GM10266 (cell line): ENCODE measurements at regions not wholly inside any gene's neighbourhood (a gene's known extent, or its start where the extent isn't known, plus 50 kb on each side); places are given as distances from the start of the nearest gene placed in this dataset.

Experiments used
- DNase-seq: peaks from one replicate; pipeline ENCODE4 v3.0.0; 2012; ENCODE audit errors: extremely low spot score
- TF ChIP-seq, protein P1 (sequence below): IDR thresholded peaks from 2 replicates; pipeline ENCODE4 v1.5.1; 2012; ENCODE audit warnings: mild to moderate bottlenecking, low read depth; ENCODE audit not compliant: control insufficient read depth, insufficient read depth; ENCODE audit errors: missing control alignments

DNA sequence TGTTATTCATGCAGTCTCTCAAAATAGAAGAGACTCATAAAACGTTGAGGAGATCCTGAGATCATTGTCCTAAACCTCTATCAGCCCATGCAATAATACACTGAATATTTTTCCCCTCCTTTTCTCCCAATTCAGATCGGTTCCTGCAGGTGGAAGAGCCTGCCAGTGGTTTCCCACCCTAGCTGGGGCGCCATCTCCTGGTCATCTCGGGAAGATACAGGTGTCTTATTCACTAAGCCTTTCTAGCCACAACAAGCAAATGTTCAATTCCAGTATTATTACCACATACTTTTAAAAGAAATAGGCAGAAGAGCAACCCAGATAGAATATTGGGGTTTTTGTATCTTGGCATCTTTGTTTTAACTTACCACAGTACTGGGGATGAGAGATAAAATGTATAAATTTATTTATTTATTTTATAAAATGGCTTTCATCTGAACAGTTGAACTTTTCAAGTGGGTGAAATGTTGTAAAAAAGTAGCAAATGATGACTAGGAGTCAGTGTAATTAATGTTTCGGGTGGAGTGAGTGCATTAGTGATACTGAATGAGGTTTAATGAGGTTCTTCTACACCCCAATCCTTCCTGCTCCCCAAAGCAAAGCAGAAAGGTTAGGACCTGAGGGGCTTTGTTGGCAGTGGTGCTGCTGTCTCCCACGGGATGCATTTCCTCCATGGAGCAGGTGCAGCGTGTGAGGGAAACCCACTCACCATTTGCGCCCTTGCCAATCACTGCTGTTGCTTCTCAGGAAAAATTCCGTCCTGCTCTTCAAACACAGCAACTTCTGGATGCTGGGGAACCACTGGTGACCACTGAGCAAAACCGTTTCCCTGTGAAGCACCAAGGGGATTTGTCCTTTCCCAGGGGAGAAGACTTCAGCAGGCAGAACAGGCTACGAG, 147.1 kb upstream of the FHL2 start:
- DNase-seq, result peak; percentile 74
- TF ChIP-seq, protein P1, sequence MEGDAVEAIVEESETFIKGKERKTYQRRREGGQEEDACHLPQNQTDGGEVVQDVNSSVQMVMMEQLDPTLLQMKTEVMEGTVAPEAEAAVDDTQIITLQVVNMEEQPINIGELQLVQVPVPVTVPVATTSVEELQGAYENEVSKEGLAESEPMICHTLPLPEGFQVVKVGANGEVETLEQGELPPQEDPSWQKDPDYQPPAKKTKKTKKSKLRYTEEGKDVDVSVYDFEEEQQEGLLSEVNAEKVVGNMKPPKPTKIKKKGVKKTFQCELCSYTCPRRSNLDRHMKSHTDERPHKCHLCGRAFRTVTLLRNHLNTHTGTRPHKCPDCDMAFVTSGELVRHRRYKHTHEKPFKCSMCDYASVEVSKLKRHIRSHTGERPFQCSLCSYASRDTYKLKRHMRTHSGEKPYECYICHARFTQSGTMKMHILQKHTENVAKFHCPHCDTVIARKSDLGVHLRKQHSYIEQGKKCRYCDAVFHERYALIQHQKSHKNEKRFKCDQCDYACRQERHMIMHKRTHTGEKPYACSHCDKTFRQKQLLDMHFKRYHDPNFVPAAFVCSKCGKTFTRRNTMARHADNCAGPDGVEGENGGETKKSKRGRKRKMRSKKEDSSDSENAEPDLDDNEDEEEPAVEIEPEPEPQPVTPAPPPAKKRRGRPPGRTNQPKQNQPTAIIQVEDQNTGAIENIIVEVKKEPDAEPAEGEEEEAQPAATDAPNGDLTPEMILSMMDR, result peak; percentile 75

DNA sequence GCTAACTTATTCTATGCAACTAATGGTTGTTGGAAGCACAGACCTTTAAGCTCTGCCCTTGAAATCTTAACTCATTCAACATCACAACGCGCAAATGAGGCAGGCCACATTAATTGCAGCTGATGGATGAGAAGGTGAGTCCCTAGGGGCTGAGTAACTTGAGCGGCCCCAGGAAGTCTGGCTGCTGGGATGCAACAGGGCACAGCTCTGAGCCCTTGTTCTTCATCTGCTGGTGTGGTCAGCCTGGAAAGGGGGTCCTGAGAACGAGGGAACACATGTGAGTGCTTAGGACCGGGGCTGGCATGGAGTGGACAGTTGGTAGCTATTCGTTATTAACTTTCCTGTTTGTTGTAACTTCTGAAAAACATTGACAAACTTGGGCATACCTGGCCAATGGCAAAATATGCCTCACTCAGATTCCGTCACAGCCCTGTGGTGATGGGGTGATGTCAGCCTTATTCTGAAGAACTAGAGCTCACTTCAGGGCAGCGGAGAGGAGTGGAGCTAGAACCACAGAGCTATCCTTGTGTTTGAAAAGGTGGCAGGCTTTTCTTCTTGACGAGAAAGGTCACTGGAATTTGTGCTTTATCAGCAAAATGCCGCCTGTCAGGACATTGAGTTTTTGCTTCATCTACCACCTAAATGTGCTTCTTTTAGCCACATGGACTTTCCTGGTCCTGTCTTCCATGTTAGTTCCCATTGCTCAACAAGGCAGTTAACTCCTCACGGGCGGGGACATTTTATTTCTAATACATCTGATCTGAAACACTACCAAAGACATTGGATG, 145.9 kb upstream of the FHL2 start:
- no peak for DNase-seq
- TF ChIP-seq, protein P1, result no peak

DNA sequence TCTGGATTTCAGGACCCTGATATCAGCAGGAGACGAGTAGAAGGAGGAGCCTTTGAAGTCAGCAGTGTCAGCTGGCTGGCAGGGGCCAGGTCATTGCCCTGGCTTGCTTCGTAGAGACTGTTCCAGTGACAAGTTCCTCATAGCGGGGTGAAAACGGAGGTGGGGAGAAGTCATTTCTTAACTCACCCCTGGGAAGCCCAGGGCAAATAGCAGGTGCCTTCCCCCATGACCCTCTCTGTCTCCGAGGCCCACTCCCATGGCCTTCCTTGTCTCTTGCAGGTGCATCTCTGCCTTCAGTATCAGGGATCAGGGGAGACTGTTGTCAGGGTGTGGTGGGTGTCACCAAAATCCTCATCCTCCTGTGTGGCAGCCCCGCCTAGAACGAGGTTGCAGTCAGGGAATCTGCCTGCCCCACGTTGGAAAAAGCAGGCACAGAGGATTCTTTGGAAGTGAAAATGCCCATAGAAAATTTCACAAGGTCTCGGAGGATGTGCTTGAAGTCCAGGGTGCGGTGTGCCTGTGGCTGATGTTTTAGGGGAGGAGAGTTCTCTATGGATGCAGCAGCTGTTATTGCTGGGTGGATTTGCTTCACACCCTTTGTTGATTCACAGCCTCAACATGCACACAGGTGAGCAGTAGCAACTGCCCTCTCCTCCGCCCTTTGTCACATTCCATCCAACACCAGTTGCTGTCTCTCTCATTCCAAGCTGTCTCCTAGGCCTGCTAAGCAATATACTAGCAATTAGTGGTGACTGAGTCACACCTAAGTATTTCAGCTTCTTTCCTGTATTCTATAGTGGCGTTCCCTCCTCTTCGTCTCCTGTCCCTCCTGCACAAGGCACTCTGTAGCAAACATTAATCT, 142.6 kb upstream of the FHL2 start:
- TF ChIP-seq, protein P1, result no peak
- DNase-seq, result no peak

DNA sequence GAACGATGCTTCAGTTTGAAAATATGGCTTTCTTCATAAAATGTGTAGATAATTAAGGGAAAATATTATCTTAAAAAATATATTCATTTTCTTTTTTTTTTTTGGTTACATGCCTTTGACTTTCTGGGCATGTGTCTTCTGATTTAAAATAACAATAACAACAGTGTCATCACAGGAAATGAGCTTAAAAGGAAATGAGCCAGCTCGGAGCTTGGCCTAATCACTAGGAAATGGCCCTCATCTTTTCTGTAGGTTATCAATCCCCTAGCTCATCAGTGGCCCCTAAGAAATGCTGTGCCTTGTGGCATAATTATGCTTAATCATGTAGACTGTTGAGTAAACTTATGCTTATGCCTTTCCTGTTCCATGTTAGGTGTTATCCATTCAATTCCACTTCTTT, 141.8 kb upstream of the FHL2 start:
- no peak for DNase-seq
- TF ChIP-seq, protein P1, result no peak

DNA sequence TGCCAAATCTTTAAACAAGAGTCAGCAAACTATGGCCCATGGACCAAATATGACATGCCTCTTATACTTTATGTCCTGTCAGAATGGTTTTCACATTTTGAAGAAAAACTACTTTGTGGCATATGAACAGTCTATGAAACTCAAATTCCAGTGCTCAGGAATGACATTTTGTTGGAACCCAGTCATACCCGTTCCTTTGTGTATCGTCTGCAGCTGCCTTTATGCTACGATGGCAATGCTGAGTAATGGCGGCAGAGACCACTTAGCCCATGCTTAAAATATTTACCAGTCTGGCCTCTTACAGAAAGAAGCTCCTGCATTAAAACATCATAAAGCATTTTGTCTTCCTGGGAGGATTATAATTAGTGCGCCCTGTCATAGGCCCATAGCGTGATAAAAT, 140.5 kb upstream of the FHL2 start:
- TF ChIP-seq, protein P1, result no peak
- DNase-seq, result no peak

DNA sequence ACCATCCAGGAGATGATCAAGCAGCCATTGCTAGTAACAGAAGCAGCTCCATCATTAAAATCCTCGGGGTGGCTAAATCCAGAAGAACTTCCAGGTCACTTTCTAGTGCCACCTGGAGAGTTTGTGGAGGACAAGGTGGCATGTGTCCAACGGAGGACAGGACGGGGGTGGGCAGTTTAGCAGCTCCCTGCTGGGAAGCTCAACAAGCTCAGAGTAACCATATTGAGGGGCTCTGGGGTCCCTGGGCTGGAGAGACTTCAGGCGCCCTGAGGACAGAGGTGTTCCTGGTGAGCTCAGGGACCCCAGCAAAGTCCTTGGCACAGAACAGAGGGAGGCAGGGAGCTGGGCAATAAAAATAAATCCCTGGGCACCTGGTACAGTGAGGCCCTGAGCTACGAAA, 140.0 kb upstream of the FHL2 start:
- TF ChIP-seq, protein P1, result no peak
- no peak for DNase-seq
